ENCODE measurements at regions not wholly inside any gene's neighbourhood (a gene's known extent, or its start where the extent isn't known, plus 50 kb on each side); places are given as distances from the start of the nearest gene placed in this dataset.

DNA sequence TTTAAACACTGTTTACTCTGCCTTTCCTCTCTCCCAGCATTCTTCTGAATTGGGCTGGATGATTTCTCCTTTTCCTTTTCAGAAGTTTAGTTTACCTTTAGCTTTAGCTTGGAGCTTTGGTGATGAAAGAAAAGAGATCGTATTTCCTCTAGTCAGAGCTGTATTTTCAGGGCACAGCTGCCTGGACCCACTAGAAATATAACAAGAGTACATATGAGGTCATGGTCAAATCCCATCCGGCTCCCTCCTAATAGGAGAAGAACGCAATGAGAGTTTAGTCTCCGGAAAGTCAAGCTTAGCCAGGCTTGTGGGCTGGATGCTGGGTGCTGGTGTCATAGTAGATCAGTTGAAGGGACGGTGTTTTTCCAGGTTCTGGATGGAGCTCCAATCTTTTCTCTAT, 177.1 kb upstream of the PFN2 start:
- H2AFZ ChIP-seq (ENCODE audit: insufficient read depth, low read depth, low read length, poor library complexity, severe bottlenecking), result no peak overlapping the region
- Mint-ChIP-seq H3K4me1 (no peaks in the 10 kb centered on the region), H3K27me3 (peaks cover 26% of the 10 kb centered on the region), H3K27ac (no peak overlapping the region), H3K9me3 (ENCODE audit: insufficient read depth) (no peaks in the 10 kb centered on the region), H3K4me3 (no peak overlapping the region)
- no peak overlapping the region for H3K27ac ChIP-seq (ENCODE audit: low read length in 2 of 2)
- no peak overlapping the region for H3K4me2 ChIP-seq (replicated peaks; ENCODE audit: low read depth, low read length, poor library complexity, severe bottlenecking)
- no peak overlapping the region for H3K4me3 ChIP-seq (ENCODE audit: control extremely low read depth in 1 of 5, extremely low read depth in 1 of 5, insufficient read depth in 1 of 5, low read depth in 2 of 5, low read length in 4 of 5)
- H4K20me1 ChIP-seq (ENCODE audit: control insufficient read depth, insufficient read depth, low read length, poor library complexity, severe bottlenecking), result no peaks in the 10 kb centered on the region
- H3K36me3 ChIP-seq (replicated peaks in 1 of 2; ENCODE audit: control extremely low read depth in 1 of 2, control insufficient read depth in 1 of 2, extremely low read depth in 1 of 2, insufficient read depth in 2 of 2, low read length in 1 of 2), result no peaks in the 10 kb centered on the region
- no peaks in the 10 kb centered on the region for H3K9me3 ChIP-seq (ENCODE audit: control extremely low read depth in 1 of 3, control insufficient read depth in 2 of 3, insufficient read depth in 1 of 3, low read length in 2 of 3)
- no peaks in the 10 kb centered on the region for H3K4me1 ChIP-seq (ENCODE audit: control insufficient read depth in 2 of 2, insufficient read depth in 2 of 2, low read length in 2 of 2)
- POLR2A ChIA-PET, result no interaction called here
- CTCF ChIA-PET, result no interaction called here
- ATAC-seq (ENCODE audit: low read depth) (no peak), DNase-seq (no peak)
- no peak overlapping the region for H3K9ac ChIP-seq (ENCODE audit: low read length)
- TF ChIP-seq EZH2 (IDR thresholded peaks at IDR 0.05; ENCODE audit: borderline replicate concordance, insufficient read depth, low read depth, low read length, poor library complexity, severe bottlenecking), result no peak
- TF ChIP-seq CTCF (IDR thresholded peaks at IDR 0.05), result no peak
- H3K27me3 ChIP-seq (replicated peaks in 1 of 4; ENCODE audit: control extremely low read depth in 1 of 4, control insufficient read depth in 3 of 4, insufficient read depth in 4 of 4, low read length in 3 of 4), result peaks cover 0 to 5% (median 0%) of the 10 kb centered on the region in 4 experiments
- intact Hi-C loops (cut with micrococcal nuclease), result no loop called here
- H3K79me2 ChIP-seq (ENCODE audit: control insufficient read depth, insufficient read depth, low read length), result no peaks in the 10 kb centered on the region
- WGBS (ENCODE audit: insufficient coverage), result 80% methylated on average over 1 of the region's 5 CpGs

DNA sequence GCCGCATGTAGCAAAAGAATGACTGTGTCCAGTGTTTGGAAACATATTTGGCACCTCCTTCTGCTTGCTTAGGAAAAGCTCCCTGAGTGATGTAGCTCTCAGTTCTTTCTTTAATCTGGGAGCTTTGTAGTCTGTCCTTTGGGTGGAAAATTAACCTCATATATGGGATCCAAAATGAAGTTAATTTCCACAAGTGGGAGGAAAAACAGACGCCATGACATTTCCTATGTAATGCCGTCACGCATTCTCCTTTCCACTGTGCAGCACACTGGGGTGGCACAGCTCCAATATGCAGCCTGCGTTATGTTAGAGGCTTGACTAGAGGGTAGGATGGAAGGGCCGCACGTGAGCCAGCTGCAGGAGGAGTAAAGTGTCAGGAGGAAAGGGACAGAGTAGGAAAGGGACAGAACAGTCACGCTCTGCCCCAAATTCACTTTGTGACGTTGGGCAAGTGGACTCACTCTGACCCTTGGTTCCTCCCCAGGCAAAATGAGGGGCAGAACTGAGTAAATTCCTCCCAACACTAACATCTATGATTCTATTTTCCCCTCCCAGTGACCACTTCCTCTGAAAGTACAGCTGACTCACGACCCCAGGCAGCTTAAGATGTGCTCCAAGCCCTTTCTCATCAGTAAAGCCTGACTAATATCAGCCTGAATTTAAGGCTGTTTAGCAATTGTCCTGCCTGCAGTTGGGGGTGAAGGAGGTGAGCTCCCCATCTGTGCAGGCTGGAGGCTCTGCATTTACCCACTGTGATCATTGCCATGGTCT, 176.5 kb upstream of the PFN2 start:
- WGBS (ENCODE audit: insufficient coverage), result 90% methylated on average over 8 of the region's 10 CpGs

More for the DNA sequence above, 176.5 kb upstream of the PFN2 start:
- no peak for TF ChIP-seq EZH2 (IDR thresholded peaks at IDR 0.05; ENCODE audit: borderline replicate concordance, insufficient read depth, low read depth, low read length, poor library complexity, severe bottlenecking)
- TF ChIP-seq CTCF (IDR thresholded peaks at IDR 0.05), result no peak
- no peak for DNase-seq
- POLR2A ChIA-PET, result no interaction called here
- Mint-ChIP-seq H3K27me3 (peaks cover 23% of the 10 kb centered on the region), H3K4me3 (no peak overlapping the region), H3K4me1 (no peaks in the 10 kb centered on the region), H3K27ac (no peak overlapping the region), H3K9me3 (ENCODE audit: insufficient read depth) (no peaks in the 10 kb centered on the region)
- H2AFZ ChIP-seq (ENCODE audit: insufficient read depth, low read depth, low read length, poor library complexity, severe bottlenecking), result no peak overlapping the region
- peaks cover 0 to 5% (median 0%) of the 10 kb centered on the region in 4 experiments for H3K27me3 ChIP-seq (replicated peaks in 1 of 4; ENCODE audit: control extremely low read depth in 1 of 4, control insufficient read depth in 3 of 4, insufficient read depth in 4 of 4, low read length in 3 of 4)
- no peak overlapping the region for H3K9ac ChIP-seq (ENCODE audit: low read length)
- H3K79me2 ChIP-seq (ENCODE audit: control insufficient read depth, insufficient read depth, low read length), result no peaks in the 10 kb centered on the region
- intact Hi-C loops (cut with micrococcal nuclease), result no loop called here
- no peaks in the 10 kb centered on the region for H3K36me3 ChIP-seq (replicated peaks in 1 of 2; ENCODE audit: control extremely low read depth in 1 of 2, control insufficient read depth in 1 of 2, extremely low read depth in 1 of 2, insufficient read depth in 2 of 2, low read length in 1 of 2)
- ATAC-seq (ENCODE audit: low read depth), result no peak
- no peak overlapping the region for H3K27ac ChIP-seq (ENCODE audit: low read length in 2 of 2)
- no peak overlapping the region for H3K4me3 ChIP-seq (ENCODE audit: control extremely low read depth in 1 of 5, extremely low read depth in 1 of 5, insufficient read depth in 1 of 5, low read depth in 2 of 5, low read length in 4 of 5)
- H3K9me3 ChIP-seq (ENCODE audit: control extremely low read depth in 1 of 3, control insufficient read depth in 2 of 3, insufficient read depth in 1 of 3, low read length in 2 of 3), result no peaks in the 10 kb centered on the region
- no peak overlapping the region for H3K4me2 ChIP-seq (replicated peaks; ENCODE audit: low read depth, low read length, poor library complexity, severe bottlenecking)
- no peaks in the 10 kb centered on the region for H4K20me1 ChIP-seq (ENCODE audit: control insufficient read depth, insufficient read depth, low read length, poor library complexity, severe bottlenecking)
- H3K4me1 ChIP-seq (ENCODE audit: control insufficient read depth in 2 of 2, insufficient read depth in 2 of 2, low read length in 2 of 2), result no peaks in the 10 kb centered on the region
- CTCF ChIA-PET, result no interaction called here
